Activated CD4-positive, alpha-beta T cell treated with anti-CD3 and anti-CD28 coated beads, Interleukin-2, amount 10 ng/mL, durations not matched to agents 7 days and 5 days (primary cell): ENCODE measurements at regions not wholly inside any gene's neighbourhood (a gene's known extent, or its start where the extent isn't known, plus 50 kb on each side); places are given as distances from the start of the nearest gene placed in this dataset.

Experiments used
- CTCF ChIA-PET: fragments of 350-600 bp; sonication (Branson Sonifier 250); formaldehyde crosslinking; loops from one replicate; lab custom pipeline; 2021; ENCODE audit warnings: antibody characterized with exemption; lab: Charles Lee
- POLR2A ChIA-PET: fragments of 350-600 bp; sonication (Branson Sonifier 250); formaldehyde crosslinking; loops from one replicate; lab custom pipeline; 2021; ENCODE audit warnings: antibody characterized with exemption; lab: Charles Lee
- DNase-seq: peaks from one replicate; pipeline ENCODE4 v3.0.0-alpha.2; 2020
- H3K27ac Mint-ChIP-seq: one replicate; pipeline ENCODE4 v1.8.0; 2021; ENCODE audit warnings: mild to moderate bottlenecking, moderate library complexity, mixed read lengths
- H3K27me3 Mint-ChIP-seq: one replicate; pipeline ENCODE4 v1.8.0; 2021; ENCODE audit warnings: mixed read lengths
- H3K36me3 Mint-ChIP-seq: one replicate; pipeline ENCODE4 v1.8.0; 2021; ENCODE audit warnings: low read depth, mixed read lengths
- H3K4me1 Mint-ChIP-seq: one replicate; pipeline ENCODE4 v1.8.0; 2021; ENCODE audit warnings: mixed read lengths
- H3K4me3 Mint-ChIP-seq: one replicate; pipeline ENCODE4 v1.8.0; 2021; ENCODE audit warnings: mild to moderate bottlenecking, moderate library complexity, mixed read lengths
- H3K9me3 Mint-ChIP-seq: one replicate; pipeline ENCODE4 v1.8.0; 2021; ENCODE audit warnings: mixed read lengths

DNA sequence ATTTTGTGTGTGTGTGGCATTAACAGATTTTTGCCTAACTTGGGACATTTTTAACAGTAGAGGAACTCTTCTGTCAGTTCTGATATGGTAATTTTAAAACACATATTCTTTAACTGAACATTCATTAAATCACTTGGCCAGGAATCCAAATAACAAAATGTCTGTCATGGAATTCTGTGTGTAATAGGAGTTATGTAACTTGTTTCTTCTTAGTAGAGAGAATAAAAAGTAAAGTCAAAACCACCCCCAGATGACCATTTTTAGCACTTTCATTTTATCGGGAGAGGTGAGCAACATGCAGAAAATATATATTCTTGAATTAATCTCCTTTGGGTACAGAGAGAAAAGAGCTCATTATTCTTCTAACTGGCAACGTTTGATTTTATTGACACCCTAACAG is 1740.3 kb downstream of the STIM2 start:
- H3K4me3 Mint-ChIP-seq = no peak overlapping the region
- no peaks in the 10 kb centered on the region for H3K36me3 Mint-ChIP-seq
- no peak overlapping the region for H3K27ac Mint-ChIP-seq
- no peaks in the 10 kb centered on the region for H3K9me3 Mint-ChIP-seq
- no peak for DNase-seq
- POLR2A ChIA-PET = no interaction called here
- no peaks in the 10 kb centered on the region for H3K4me1 Mint-ChIP-seq
- no peaks in the 10 kb centered on the region for H3K27me3 Mint-ChIP-seq
- CTCF ChIA-PET = no interaction called here

DNA sequence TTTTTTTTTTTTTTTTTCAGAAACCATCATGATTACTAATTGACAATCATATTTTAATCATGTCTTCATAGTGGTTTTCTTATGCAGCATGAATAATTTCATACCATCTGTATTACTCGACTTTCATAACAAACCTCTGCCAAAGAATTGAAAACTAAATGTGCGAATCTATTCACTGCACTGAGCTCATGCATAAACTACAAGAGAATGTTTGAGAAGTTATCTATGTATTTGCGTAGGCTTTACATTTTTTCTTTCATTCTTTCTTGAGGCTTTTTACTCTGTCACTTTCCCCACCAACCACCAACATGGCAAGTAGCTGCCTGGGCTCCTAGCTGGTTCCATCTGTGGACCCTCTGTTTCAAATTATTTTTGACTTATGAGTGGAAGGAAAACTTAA is 1761.0 kb downstream of the STIM2 start:
- Mint-ChIP-seq H3K27me3 (no peaks in the 10 kb centered on the region), H3K36me3 (no peaks in the 10 kb centered on the region), H3K9me3 (peaks cover 6% of the 10 kb centered on the region), H3K27ac (no peak overlapping the region), H3K4me1 (no peaks in the 10 kb centered on the region), H3K4me3 (no peak overlapping the region)
- ChIA-PET POLR2A (no interaction called here), CTCF (no interaction called here)
- no peak for DNase-seq

DNA sequence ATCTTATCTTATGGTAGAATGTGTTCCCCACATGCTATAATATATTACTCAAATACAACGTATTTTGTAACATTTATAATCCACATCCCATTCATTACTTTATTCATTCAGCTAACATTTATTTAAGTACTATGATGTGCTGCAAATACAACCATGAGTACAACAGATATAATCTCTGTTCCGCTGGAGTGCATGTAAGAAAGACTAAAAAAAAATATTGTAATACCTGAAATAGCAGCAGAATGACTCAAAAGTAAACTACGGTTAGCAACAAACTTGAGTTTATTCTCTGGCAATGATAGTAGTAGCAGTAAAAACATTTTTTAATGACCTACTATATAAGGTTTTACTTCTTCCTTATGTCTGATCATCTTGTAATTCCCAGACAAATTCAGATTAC is 1776.3 kb downstream of the STIM2 start:
- DNase-seq = no peak
- Mint-ChIP-seq H3K4me1 (no peaks in the 10 kb centered on the region), H3K27ac (no peak overlapping the region), H3K36me3 (no peaks in the 10 kb centered on the region), H3K27me3 (no peaks in the 10 kb centered on the region), H3K9me3 (no peaks in the 10 kb centered on the region), H3K4me3 (no peak overlapping the region)
- ChIA-PET POLR2A (no interaction called here), CTCF (interaction anchor here (0.7 kb wide), 1 partner anchor 29 kb away, joined by 3 read pairs; no protein-coding TSS in a partner anchor)

DNA sequence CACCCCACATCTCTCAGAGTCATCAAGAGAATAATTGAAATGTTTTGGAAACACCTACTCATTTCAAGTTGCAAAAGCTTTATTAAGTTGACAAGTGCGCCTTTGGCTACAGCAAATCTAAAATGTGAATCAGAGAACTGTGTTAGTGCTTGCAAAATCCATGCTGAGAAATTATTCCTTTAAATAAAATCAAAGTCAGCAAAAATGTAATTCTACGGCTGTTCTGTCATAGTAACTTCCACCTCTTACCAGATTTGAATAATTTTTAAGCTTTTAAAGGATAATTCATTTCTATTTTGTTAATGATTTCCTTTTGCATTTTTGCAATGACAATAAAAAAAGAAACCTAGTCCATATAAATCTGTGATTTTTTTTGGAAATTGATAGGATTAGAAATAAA is 1779.1 kb downstream of the STIM2 start:
- H3K36me3 Mint-ChIP-seq = no peaks in the 10 kb centered on the region
- no peaks in the 10 kb centered on the region for H3K4me1 Mint-ChIP-seq
- no peak overlapping the region for H3K27ac Mint-ChIP-seq
- H3K9me3 Mint-ChIP-seq = no peaks in the 10 kb centered on the region
- no peaks in the 10 kb centered on the region for H3K27me3 Mint-ChIP-seq
- CTCF ChIA-PET = no interaction called here
- DNase-seq = no peak
- POLR2A ChIA-PET = interaction anchor here (0.6 kb wide), 1 partner anchor 48 kb away, joined by 3 read pairs; no protein-coding TSS in a partner anchor
- H3K4me3 Mint-ChIP-seq = no peak overlapping the region

DNA sequence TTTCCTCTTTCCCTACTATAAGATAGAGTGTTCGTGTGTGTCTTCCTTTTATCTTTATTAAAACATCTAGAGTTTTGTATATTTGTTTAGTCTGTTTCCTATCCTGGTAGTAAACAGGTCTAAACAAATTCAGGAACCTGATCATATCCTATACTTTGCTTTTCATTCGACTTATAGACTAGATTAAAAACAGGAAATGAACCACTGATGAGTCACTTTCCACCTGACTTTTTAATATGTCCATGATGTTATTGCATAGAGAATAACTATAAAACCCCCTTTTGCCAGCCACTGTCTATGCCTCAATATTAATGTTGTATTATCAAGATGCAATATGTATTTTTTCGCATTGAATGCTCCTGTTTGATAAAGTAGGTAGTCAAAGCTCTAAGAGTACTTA is 1794.0 kb downstream of the STIM2 start:
- H3K27me3 Mint-ChIP-seq = no peaks in the 10 kb centered on the region
- CTCF ChIA-PET = no interaction called here
- no peaks in the 10 kb centered on the region for H3K4me1 Mint-ChIP-seq
- no peaks in the 10 kb centered on the region for H3K36me3 Mint-ChIP-seq
- no peak overlapping the region for H3K4me3 Mint-ChIP-seq
- POLR2A ChIA-PET = no interaction called here
- DNase-seq = no peak
- peaks cover 8% of the 10 kb centered on the region for H3K9me3 Mint-ChIP-seq
- H3K27ac Mint-ChIP-seq = no peak overlapping the region

- Mint-ChIP-seq H3K27ac (no peak overlapping the region), H3K27me3 (no peaks in the 10 kb centered on the region), H3K36me3 (no peaks in the 10 kb centered on the region), H3K9me3 (peaks cover 5% of the 10 kb centered on the region), H3K4me3 (no peak overlapping the region), H3K4me1 (no peaks in the 10 kb centered on the region)
- POLR2A ChIA-PET = no interaction called here
- CTCF ChIA-PET = no interaction called here
- no peak for DNase-seq
Observed at GRCh38 chr4:28665306-28665705, 1804.7 kb downstream of the STIM2 start.

- CTCF ChIA-PET = no interaction called here
- DNase-seq = no peak
- H3K9me3 Mint-ChIP-seq = peaks cover 3% of the 10 kb centered on the region
- H3K4me3 Mint-ChIP-seq = no peak overlapping the region
- H3K4me1 Mint-ChIP-seq = no peaks in the 10 kb centered on the region
- POLR2A ChIA-PET = no interaction called here
- no peak overlapping the region for H3K27ac Mint-ChIP-seq
- H3K36me3 Mint-ChIP-seq = no peaks in the 10 kb centered on the region
- no peaks in the 10 kb centered on the region for H3K27me3 Mint-ChIP-seq
Observed at GRCh38 chr4:28675582-28675981, 1814.9 kb downstream of the STIM2 start.

DNA sequence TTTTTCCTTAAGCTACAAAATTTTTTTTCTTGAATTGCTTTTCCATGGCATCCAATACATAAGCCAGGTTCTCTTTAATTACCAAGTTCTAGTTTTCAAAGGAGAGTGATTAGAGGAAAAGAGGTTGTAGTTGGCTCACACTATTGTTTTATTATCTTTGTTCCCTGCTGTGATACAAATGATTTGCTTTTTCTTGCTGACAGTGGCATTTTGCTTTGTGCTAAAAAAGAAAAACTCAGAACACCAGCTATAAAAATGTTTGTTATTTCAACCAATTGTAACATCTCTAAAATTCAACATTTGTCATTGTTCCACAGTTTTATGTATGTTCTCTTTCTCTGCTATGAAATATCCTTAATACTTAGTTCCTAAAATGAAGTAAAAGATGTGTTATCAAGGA is 1817.2 kb downstream of the STIM2 start:
- ChIA-PET CTCF (no interaction called here), POLR2A (no interaction called here)
- DNase-seq = no peak
- H3K9me3 Mint-ChIP-seq = no peaks in the 10 kb centered on the region
- H3K4me1 Mint-ChIP-seq = no peaks in the 10 kb centered on the region
- no peak overlapping the region for H3K4me3 Mint-ChIP-seq
- H3K27ac Mint-ChIP-seq = no peak overlapping the region
- no peaks in the 10 kb centered on the region for H3K36me3 Mint-ChIP-seq
- H3K27me3 Mint-ChIP-seq = no peaks in the 10 kb centered on the region

DNA sequence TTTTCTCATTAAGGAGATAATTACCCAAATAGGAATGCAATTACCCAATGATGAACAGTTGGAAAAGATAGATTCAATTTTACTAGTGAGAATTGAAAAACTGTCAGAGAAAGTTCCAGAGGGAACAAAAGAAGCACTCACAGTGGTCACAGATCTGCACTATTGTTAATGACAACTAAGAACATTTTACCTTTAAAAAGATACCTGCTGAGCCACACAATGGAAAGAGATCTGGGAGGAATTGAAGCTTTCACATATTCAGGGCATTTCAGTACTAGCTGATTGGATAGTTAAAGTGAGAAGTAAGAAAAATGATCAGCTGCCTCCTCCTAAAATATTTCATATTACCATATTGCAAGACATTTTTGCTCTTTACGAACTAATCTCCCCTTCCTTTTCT is 1822.2 kb downstream of the STIM2 start:
- ChIA-PET POLR2A (no interaction called here), CTCF (interaction anchor here (0.6 kb wide), 1 partner anchor 148 kb away, joined by 3 read pairs; no protein-coding TSS in a partner anchor)
- no peak for DNase-seq
- no peaks in the 10 kb centered on the region for H3K36me3 Mint-ChIP-seq
- H3K4me3 Mint-ChIP-seq = no peak overlapping the region
- no peaks in the 10 kb centered on the region for H3K27me3 Mint-ChIP-seq
- H3K9me3 Mint-ChIP-seq = no peaks in the 10 kb centered on the region
- no peak overlapping the region for H3K27ac Mint-ChIP-seq
- no peaks in the 10 kb centered on the region for H3K4me1 Mint-ChIP-seq

- no peak for DNase-seq
- H3K36me3 Mint-ChIP-seq = no peaks in the 10 kb centered on the region
- no peak overlapping the region for H3K27ac Mint-ChIP-seq
- H3K27me3 Mint-ChIP-seq = no peaks in the 10 kb centered on the region
- no peaks in the 10 kb centered on the region for H3K9me3 Mint-ChIP-seq
- H3K4me3 Mint-ChIP-seq = no peak overlapping the region
- no peaks in the 10 kb centered on the region for H3K4me1 Mint-ChIP-seq
- CTCF ChIA-PET = no interaction called here
- POLR2A ChIA-PET = no interaction called here
Observed at GRCh38 chr4:28686618-28687017, 1826.0 kb downstream of the STIM2 start.

- H3K9me3 Mint-ChIP-seq = no peaks in the 10 kb centered on the region
- no peak overlapping the region for H3K27ac Mint-ChIP-seq
- no peaks in the 10 kb centered on the region for H3K36me3 Mint-ChIP-seq
- no peak for DNase-seq
- no peak overlapping the region for H3K4me3 Mint-ChIP-seq
- H3K27me3 Mint-ChIP-seq = no peaks in the 10 kb centered on the region
- H3K4me1 Mint-ChIP-seq = no peaks in the 10 kb centered on the region
- ChIA-PET POLR2A (no interaction called here), CTCF (no interaction called here)
Observed at GRCh38 chr4:28690890-28691289, 1830.2 kb downstream of the STIM2 start.

DNA sequence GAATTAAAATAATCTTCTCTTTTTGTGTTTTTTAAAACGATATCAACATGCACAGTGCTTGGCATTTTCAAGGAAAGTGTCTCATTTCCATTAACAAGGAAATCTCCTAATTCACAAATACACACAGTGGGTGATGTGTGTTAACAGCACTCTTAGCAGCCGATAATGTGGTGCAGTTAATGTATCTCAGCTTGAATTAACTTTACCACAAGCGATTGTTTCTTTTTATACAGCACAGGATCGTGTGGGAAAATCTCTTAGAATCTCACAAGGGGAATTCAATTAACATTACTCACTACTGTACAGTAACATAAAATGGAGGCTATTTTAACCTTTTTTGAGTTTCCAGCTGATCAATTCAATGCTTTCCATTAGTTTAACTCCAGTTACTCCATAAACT is 1841.9 kb downstream of the STIM2 start:
- Mint-ChIP-seq H3K9me3 (no peaks in the 10 kb centered on the region), H3K4me3 (no peak overlapping the region), H3K27me3 (no peaks in the 10 kb centered on the region), H3K27ac (no peak overlapping the region), H3K4me1 (no peaks in the 10 kb centered on the region), H3K36me3 (no peaks in the 10 kb centered on the region)
- DNase-seq = no peak
- CTCF ChIA-PET = no interaction called here
- POLR2A ChIA-PET = no interaction called here

DNA sequence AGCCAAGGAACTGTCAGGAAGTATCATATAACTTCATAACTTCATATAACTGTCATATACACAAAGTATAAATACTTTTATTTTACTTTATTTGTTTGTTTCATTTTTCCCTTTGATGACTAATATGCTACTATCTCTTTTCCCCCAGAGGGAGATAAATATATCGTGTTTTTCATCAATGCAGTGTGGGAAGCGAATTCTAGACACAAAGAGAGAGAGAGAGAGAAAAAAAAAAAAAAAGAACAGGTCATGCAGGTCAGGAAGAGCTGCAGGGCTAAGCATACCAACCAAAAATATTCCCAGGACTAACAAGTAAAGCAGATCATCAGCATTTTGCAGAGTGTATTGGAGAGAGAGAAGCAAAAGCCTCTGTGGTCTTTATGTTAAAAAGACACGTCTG is 1849.2 kb downstream of the STIM2 start:
- no peak overlapping the region for H3K27ac Mint-ChIP-seq
- no peaks in the 10 kb centered on the region for H3K27me3 Mint-ChIP-seq
- H3K9me3 Mint-ChIP-seq = peaks cover 4% of the 10 kb centered on the region
- ChIA-PET POLR2A (no interaction called here), CTCF (no interaction called here)
- H3K4me3 Mint-ChIP-seq = no peak overlapping the region
- DNase-seq = no peak
- H3K4me1 Mint-ChIP-seq = no peaks in the 10 kb centered on the region
- H3K36me3 Mint-ChIP-seq = no peaks in the 10 kb centered on the region

- Mint-ChIP-seq H3K4me3 (no peak overlapping the region), H3K4me1 (no peaks in the 10 kb centered on the region), H3K9me3 (peaks cover 4% of the 10 kb centered on the region), H3K27me3 (no peaks in the 10 kb centered on the region), H3K27ac (no peak overlapping the region), H3K36me3 (no peaks in the 10 kb centered on the region)
- ChIA-PET POLR2A (no interaction called here), CTCF (no interaction called here)
- DNase-seq = no peak
Observed at GRCh38 chr4:28723371-28723770, 1862.7 kb downstream of the STIM2 start.
